GM04503 (cell line): ENCODE measurements at regions not wholly inside any gene's neighbourhood (a gene's known extent, or its start where the extent isn't known, plus 50 kb on each side); places are given as distances from the start of the nearest gene placed in this dataset.

ENCODE experiments used
- DNase-seq: peaks from one replicate; pipeline ENCODE4 v3.0.0-alpha.2; 2012; ENCODE audit warnings: low read depth

DNA sequence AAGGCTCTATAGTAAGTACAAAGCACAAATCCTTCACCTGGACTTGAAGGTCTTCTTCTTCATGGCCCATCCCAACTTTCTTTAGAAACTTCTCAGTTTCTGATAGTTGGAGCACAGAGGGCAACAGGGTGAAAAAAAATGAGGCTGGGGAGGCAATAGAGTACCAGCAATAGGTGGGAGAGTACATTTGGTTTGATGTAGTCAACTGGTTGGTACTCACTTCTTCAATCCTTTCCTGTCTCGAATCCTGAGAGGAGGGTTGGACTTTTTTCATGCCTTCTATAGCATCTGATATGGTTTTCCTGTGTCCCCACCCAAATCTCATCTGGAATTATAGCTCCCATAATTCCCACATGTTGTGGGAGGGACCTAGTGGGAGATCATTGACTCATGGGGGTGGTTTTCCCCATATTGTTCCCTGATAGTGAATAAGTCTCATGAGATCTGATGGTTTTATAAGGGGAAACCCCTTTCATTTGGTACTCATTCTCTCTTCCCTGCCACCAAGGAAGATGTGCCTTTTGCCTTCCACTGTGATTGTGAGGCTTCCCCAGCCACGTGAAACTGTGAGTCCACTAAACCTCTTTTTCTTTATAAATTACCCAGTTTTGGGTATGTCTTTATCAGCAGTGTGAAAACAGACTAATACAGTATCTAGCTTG lies 75.9 kb upstream of the LCLAT1 start:
- DNase-seq = no peak

DNA sequence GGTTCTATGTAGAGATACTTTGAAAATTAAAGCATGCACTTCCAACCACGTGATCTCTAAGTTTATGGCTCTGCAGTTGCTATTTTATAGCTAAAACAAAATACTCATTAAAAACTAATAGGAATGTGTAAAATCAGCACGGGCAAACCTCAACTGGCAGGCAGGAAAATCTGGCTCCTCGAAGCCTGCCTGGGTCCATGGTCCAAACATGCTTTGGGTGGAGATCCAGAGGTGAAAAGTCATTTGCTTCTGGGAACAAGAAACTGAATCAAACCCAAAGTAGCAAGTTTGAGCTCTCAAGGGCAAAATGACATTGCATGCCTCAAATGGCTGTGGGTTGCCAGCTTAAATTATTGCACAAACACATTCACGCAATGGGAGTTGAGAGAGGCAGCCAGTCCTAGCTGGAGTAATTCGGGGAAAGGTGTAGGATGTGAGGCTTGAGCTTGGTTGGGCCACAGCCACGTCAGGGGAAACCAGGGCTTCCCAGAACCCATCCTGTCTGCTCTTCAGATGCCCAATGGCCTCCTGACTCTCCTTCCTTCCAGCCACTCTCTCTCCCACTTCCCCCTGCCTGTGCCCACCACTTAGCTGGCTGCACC lies 75.2 kb upstream of the LCLAT1 start:
- peak; percentile 95 for DNase-seq

DNA sequence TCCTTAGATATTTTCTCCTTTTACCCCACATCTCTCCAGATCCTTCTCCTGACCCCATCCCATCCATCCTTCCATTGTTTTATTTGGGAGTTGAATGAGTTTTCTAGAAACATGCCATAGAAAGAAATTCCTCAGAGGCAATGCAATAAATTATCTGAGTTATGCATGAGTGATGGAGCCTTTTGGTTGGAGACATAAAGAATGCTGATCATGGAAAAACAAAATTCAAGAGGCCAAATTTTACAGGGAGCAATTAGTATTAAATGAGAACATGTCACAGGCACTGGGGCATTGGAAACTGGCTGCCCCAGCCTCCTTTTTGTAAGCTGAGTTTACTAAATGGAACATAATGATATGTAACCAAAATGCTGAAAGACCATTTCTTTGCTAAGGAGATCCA lies 74.2 kb upstream of the LCLAT1 start:
- no peak for DNase-seq

DNA sequence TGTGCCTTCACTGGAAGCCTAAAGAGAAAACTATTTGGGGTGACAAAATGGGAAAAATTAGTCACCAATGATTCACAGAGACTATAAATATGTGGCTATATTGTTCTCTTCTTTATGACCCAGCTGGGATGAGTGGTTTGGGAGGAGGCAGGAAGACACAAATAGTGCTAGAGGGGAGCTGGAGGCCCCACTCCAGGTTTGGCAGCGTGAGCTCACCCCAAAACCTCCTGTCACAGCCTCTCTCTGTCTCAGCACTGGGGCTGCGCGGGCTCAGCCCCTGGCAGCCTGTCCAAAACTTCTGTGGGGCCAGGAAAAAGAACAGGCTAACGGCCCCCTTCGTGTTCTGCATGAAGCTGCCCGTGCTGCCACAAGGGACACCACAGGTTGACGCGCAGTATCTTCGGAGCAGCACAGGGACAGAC lies 73.2 kb upstream of the LCLAT1 start:
- peak; percentile 81 for DNase-seq

DNA sequence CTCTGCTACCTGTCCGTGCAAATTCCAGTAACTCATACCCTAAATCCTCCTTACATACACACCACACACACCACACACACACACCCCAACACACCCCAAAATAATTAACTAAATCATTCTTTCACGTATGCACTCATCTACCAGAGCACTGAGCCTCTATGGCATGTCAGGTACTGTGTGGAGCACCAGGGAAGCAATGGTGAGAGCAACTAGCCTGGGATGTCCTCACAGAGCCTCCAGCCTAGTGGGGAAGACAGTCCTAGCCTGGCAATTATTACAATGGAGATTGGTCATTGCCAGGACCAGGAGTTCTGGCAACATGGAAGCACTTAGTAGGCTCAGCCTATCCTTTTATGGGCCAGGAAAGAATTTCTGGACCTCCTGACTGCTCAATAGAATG lies 72.7 kb upstream of the LCLAT1 start:
- DNase-seq = no peak

DNA sequence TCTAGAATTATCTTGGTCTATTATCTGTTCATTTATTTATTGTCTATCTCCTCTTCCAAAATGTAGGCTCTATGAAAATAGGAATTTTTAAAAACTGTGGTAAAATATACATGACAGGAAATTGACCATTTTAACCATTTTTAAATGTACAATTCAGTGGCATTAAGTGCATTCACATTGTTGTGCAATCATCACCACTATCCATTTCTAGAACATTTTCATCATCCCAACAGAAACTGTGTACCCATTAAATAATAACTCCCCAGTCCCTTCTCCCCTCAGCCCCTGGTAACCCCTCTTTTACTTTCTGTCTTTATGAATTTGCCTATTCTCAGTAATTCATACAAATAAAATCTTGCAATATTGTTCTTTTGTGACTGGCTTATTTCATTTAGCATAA lies 71.1 kb upstream of the LCLAT1 start:
- DNase-seq = no peak

DNA sequence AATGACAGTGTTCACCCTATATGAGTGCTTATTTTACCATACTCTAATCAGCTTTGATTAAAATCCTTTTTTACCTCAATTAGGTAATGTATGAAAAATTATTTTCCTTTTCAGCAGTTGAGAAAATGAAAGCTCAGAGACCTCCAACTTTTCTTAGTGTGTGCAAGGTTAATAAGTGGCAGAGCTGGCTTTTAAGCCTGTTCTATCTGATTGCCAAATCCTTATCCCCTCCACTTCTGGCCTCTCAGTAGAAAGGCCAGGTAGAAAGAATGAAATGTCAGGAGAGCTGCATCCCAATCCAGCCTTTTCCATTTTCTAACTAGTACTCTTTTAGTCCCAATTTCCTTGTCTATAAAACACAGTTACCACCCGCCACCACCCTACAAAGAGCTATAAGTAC lies 67.6 kb upstream of the LCLAT1 start:
- DNase-seq = no peak

DNA sequence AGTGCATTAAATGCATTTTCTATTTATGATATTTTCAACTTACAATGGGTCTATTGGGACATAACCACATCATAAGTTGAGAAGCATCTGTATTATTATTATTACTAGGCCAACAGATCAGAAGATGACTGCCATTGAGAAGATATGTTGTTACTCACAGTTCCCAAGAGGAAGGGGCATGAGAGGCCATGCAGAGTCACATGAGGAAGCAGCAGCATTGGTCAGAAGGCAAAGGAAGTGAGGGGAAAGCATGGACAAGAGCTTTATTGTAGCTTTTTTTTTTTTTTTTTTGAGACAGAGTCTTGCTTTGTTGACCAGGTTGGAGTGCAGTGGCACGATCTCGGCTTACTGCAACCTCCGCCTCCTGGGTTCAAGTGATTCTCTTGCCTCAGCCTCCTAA lies 66.2 kb upstream of the LCLAT1 start:
- DNase-seq = no peak

DNA sequence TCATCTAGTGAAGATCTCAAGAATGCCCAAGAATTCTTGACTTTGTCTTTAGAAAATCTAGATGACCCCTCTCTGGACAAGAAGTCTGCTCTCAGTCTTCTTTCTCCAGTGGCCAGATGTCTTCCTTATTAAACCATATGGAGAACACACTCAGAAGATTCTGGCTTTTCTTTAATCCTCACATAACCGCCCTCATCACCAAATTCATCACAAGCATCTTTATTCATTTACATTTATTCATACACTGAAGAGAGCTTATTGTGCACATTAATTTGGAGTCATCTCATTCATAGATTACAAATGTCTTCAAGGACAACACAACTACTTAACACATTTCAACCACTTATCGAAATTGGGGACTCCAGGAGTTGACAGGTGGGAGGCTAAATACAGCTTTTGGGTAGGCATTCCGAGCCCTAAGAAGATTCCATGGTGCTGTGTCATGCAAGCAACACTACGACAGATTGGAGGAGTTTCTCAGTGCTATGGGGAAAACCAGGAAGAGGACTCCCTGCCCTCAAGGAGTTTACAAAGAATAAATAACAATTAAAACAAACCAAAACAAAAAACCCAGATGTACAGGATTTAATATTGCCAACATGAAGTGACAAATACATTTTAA lies 64.8 kb upstream of the LCLAT1 start:
- DNase-seq = no peak

DNA sequence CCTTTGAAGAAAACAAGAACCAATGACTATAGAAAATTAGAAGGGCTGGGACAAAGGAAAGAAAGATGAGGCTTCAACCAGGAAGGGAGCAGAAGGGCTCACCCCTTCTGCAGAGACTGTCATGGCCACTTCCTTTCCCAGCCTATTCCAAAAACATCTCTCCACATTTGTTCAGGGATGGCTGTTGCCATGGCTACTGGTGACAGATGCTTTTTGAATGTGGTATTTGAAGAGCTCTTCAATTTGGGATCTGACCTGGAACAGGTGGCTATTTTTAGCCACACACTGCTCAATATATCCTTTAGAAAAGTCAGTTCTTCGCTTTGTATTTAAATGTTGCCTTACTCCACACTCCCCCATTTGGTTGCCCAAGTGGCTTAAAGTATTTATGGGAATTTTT lies 64.1 kb upstream of the LCLAT1 start:
- DNase-seq = no peak

DNA sequence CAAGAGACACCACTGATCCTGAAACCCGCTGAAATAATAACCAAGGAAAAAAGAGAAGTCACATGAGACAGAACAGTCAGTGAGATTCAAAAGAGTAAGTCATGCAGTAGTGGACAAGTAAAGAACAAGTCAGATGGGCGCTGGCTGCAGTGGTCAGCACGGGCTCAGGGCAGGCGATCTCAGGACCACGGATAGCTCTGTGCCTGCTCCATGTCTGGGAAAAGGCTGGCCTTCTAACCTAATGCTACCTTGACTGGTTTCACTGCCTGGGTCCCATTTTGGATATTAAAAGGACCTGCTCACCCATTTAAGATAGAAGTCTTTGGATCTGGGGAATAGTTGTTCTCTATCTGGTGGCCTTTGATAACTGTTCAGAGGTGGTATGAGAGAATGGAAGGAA lies 61.7 kb upstream of the LCLAT1 start:
- no peak for DNase-seq

DNA sequence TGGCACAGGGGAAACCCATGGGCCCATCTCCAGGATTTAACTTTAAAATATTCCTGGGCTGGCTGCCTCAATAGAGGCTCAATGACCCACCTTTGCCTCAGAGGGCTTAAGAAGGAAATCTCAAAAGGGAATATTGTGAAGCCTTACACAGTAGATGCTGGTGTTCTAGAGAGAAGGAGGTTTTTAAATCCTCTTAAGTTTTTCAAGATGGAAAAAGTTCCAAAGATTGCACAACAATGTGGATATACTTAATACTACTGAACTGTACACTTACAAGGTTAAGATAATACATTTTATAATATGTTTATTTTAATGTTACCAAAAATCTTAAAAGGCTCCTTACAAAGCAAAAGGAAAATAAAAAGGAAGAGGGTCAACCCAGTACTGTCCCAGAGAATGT lies 54.9 kb upstream of the LCLAT1 start:
- no peak for DNase-seq

DNA sequence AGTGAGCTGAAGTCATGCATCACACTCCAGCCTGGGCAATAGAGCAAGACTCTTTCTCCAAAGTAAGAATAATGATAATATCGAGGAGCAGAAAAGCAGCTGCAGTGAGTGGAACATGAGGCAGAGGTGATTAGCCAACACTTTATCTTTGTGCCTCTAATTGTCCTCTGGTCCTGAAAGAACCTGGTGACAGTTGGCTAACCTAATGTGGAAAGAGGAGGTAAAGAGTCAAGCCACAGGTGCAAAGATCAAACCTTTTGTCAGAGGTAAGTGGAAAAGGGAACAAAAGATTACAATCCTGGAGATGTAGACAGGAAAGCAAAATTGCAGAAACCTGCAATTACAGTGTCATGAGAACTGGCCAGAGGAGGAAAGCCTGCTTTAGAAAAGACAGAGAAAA lies 53.5 kb upstream of the LCLAT1 start:
- DNase-seq = no peak

DNA sequence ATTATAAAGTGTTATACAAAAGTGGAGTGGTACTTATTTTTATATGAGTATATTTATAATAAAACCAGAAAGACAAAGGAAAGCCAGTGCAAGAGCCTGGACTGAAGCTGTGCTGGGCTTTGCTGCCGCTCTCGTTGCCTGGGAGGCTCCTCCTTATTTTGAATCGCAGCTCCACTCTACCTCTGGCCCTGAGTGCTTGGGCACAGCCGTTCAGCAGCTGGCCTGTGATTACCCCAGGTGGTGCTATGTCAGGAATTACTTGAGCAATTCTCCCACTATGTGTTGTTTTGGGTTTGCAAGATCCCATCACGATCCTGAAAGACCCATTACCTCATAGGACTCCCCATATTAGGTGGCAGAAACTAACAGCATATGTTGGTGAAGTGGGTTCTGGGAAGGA lies 53.0 kb upstream of the LCLAT1 start:
- no peak for DNase-seq

DNA sequence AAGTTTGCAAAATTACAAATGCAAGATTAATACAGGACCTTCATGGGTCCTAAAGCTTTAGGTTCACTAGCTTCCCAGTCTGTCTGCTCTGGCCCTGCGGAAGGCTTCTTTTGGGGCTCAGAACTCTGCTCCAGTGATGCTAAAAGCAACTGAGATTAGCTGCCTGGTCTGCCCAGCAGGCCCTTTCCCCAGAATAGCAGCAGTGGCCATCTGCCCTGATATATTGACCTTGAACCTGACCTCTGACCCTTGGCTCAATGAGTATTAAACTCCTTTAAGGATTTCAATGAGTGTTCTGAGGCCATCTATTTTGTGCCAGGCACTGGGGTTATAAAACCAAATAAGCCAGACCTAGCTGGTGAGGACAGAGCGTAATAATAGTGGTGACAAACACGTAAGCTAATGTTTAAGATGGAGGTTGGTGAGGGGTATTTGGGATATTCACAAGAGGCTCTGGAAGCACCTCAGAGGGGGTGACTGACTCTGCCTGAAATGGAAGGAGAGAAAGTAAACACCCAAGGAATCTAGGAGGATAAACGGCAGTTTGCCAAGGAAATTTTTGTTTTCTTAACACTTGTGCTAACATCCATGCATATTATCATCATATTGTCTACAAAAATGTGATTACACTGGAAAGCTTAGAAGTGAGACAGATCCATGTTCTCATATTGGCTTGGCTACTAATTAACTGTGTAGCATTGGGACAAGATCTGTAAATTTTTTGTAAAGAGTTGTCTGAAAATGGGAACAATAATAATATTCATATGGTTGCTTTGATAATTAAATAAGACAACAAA lies 50.4 kb upstream of the LCLAT1 start:
- DNase-seq = no peak
